ENCODE measurements at regions not wholly inside any gene's neighbourhood (a gene's known extent, or its start where the extent isn't known, plus 50 kb on each side); places are given as distances from the start of the nearest gene placed in this dataset.

- no peak for DNase-seq (ENCODE audit: low spot score)
Observed at GRCh38 chr18:78071166-78071710, 821.6 kb downstream of the GALR1 start.

- DNase-seq (ENCODE audit: low spot score) = no peak
Observed at GRCh38 chr18:78071776-78072175, 822.1 kb downstream of the GALR1 start.

- no peak for DNase-seq (ENCODE audit: low spot score)
Observed at GRCh38 chr18:78072375-78072774, 822.7 kb downstream of the GALR1 start.

- no peak for DNase-seq (ENCODE audit: low spot score)
Observed at GRCh38 chr18:78073275-78073674, 823.6 kb downstream of the GALR1 start.

- no peak for DNase-seq (ENCODE audit: low spot score)
Observed at GRCh38 chr18:78074400-78075020, 824.9 kb downstream of the GALR1 start.

- no peak for DNase-seq (ENCODE audit: low spot score)
Observed at GRCh38 chr18:78080081-78080480, 830.4 kb downstream of the GALR1 start.

- DNase-seq (ENCODE audit: low spot score) = no peak
Observed at GRCh38 chr18:78080761-78081160, 831.1 kb downstream of the GALR1 start.

GRCh38 chr18:78082816-78083215 lies 833.2 kb downstream of the GALR1 start:
- no peak for DNase-seq (ENCODE audit: low spot score)

GRCh38 chr18:78085241-78086185 lies 835.9 kb downstream of the GALR1 start:
- DNase-seq (ENCODE audit: low spot score) = no peak

GRCh38 chr18:78086931-78087330 lies 837.3 kb downstream of the GALR1 start:
- DNase-seq (ENCODE audit: low spot score) = no peak

GRCh38 chr18:78087338-78087737 lies 837.7 kb downstream of the GALR1 start:
- no peak for DNase-seq (ENCODE audit: low spot score)

GRCh38 chr18:78090584-78090983 lies 840.9 kb downstream of the GALR1 start:
- no peak for DNase-seq (ENCODE audit: low spot score)

GRCh38 chr18:78092901-78093300 lies 843.3 kb downstream of the GALR1 start:
- no peak for DNase-seq (ENCODE audit: low spot score)

- no peak for DNase-seq (ENCODE audit: low spot score)
Observed at GRCh38 chr18:78099979-78100588, 850.4 kb downstream of the GALR1 start.

GRCh38 chr18:78101091-78101490 lies 851.4 kb downstream of the GALR1 start:
- DNase-seq (ENCODE audit: low spot score) = no peak

- DNase-seq (ENCODE audit: low spot score) = no peak
Observed at GRCh38 chr18:78102135-78102534, 852.5 kb downstream of the GALR1 start.

- no peak for DNase-seq (ENCODE audit: low spot score)
Observed at GRCh38 chr18:78105611-78106010, 856.0 kb downstream of the GALR1 start.

- no peak for DNase-seq (ENCODE audit: low spot score)
Observed at GRCh38 chr18:78106946-78107345, 857.3 kb downstream of the GALR1 start.

GRCh38 chr18:78107363-78107762 lies 857.7 kb downstream of the GALR1 start:
- no peak for DNase-seq (ENCODE audit: low spot score)

- DNase-seq (ENCODE audit: low spot score) = no peak
Observed at GRCh38 chr18:78108554-78108953, 858.9 kb downstream of the GALR1 start.

- DNase-seq (ENCODE audit: low spot score) = no peak
Observed at GRCh38 chr18:78113136-78113939, 863.7 kb downstream of the GALR1 start.

- no peak for DNase-seq (ENCODE audit: low spot score)
Observed at GRCh38 chr18:78113940-78114251, 864.2 kb downstream of the GALR1 start.

Data from activated CD4-positive, alpha-beta T cell treated with anti-CD3 and anti-CD28 coated beads, Interleukin-2, Interleukin-4, amounts not matched to agents 100 ng/mL and 50 ng/mL, durations not matched to agents 16 hours and 8 hours (primary cell).